ENCODE measurements at regions not wholly inside any gene's neighbourhood (a gene's known extent, or its start where the extent isn't known, plus 50 kb on each side); places are given as distances from the start of the nearest gene placed in this dataset.
"Not testable (repeated sequence)": the region's sequence is repeated elsewhere in the genome, so short reads cannot be mapped to it uniquely, and the experiment has no call there.

GRCh38 chr11:98365190-98365589 lies 655.6 kb upstream of the CNTN5 start:
- DNase-seq (ENCODE audit: low read depth in 3 of 3, low spot score in 2 of 3), result no peak

- no peak for DNase-seq (ENCODE audit: low read depth in 3 of 3, low spot score in 2 of 3)
Measured at GRCh38 chr11:98365941-98366340, 654.8 kb upstream of the CNTN5 start.

- DNase-seq (ENCODE audit: low read depth in 3 of 3, low spot score in 2 of 3), result no peak
Measured at GRCh38 chr11:98390391-98390790, 630.4 kb upstream of the CNTN5 start.

- DNase-seq (ENCODE audit: low read depth in 3 of 3, low spot score in 2 of 3), result not testable (repeated sequence)
Measured at GRCh38 chr11:98394500-98394899, 626.2 kb upstream of the CNTN5 start.

GRCh38 chr11:98398508-98398907 lies 622.2 kb upstream of the CNTN5 start:
- DNase-seq (ENCODE audit: low read depth in 3 of 3, low spot score in 2 of 3), result no peak

- DNase-seq (ENCODE audit: low read depth in 3 of 3, low spot score in 2 of 3), result no peak
Measured at GRCh38 chr11:98409069-98409468, 611.7 kb upstream of the CNTN5 start.

- no peak for DNase-seq (ENCODE audit: low read depth in 3 of 3, low spot score in 2 of 3)
Measured at GRCh38 chr11:98411777-98412176, 609.0 kb upstream of the CNTN5 start.

GRCh38 chr11:98417256-98417755 lies 603.4 kb upstream of the CNTN5 start:
- no peak for DNase-seq (ENCODE audit: low read depth in 3 of 3, low spot score in 2 of 3)

GRCh38 chr11:98423933-98424332 lies 596.8 kb upstream of the CNTN5 start:
- no peak for DNase-seq (ENCODE audit: low read depth in 3 of 3, low spot score in 2 of 3)

GRCh38 chr11:98424773-98425172 lies 596.0 kb upstream of the CNTN5 start:
- not testable (repeated sequence) for DNase-seq (ENCODE audit: low read depth in 3 of 3, low spot score in 2 of 3)

- DNase-seq (ENCODE audit: low read depth in 3 of 3, low spot score in 2 of 3), result no peak
Measured at GRCh38 chr11:98431463-98432359, 589.0 kb upstream of the CNTN5 start.

GRCh38 chr11:98434296-98434695 lies 586.5 kb upstream of the CNTN5 start:
- no peak for DNase-seq (ENCODE audit: low read depth in 3 of 3, low spot score in 2 of 3)

GRCh38 chr11:98453378-98453777 lies 567.4 kb upstream of the CNTN5 start:
- DNase-seq (ENCODE audit: low read depth in 3 of 3, low spot score in 2 of 3), result no peak

GRCh38 chr11:98455500-98456307 lies 565.0 kb upstream of the CNTN5 start:
- DNase-seq (ENCODE audit: low read depth in 3 of 3, low spot score in 2 of 3), result no peak

- no peak for DNase-seq (ENCODE audit: low read depth in 3 of 3, low spot score in 2 of 3)
Measured at GRCh38 chr11:98456308-98456680, 564.5 kb upstream of the CNTN5 start.

GRCh38 chr11:98495016-98495415 lies 525.7 kb upstream of the CNTN5 start:
- DNase-seq (ENCODE audit: low read depth in 3 of 3, low spot score in 2 of 3), result no peak

- no peak for DNase-seq (ENCODE audit: low read depth in 3 of 3, low spot score in 2 of 3)
Measured at GRCh38 chr11:98495601-98496000, 525.1 kb upstream of the CNTN5 start.

- no peak for DNase-seq (ENCODE audit: low read depth in 3 of 3, low spot score in 2 of 3)
Measured at GRCh38 chr11:98507208-98507607, 513.5 kb upstream of the CNTN5 start.

- no peak for DNase-seq (ENCODE audit: low read depth in 3 of 3, low spot score in 2 of 3)
Measured at GRCh38 chr11:98512938-98513337, 507.8 kb upstream of the CNTN5 start.

GRCh38 chr11:98531576-98531975 lies 489.2 kb upstream of the CNTN5 start:
- no peak for DNase-seq (ENCODE audit: low read depth in 3 of 3, low spot score in 2 of 3)

GRCh38 chr11:98536023-98536422 lies 484.7 kb upstream of the CNTN5 start:
- no peak for DNase-seq (ENCODE audit: low read depth in 3 of 3, low spot score in 2 of 3)

- DNase-seq (ENCODE audit: low read depth in 3 of 3, low spot score in 2 of 3), result not testable (repeated sequence)
Measured at GRCh38 chr11:98538358-98538757, 482.4 kb upstream of the CNTN5 start.
